ENCODE measurements at regions not wholly inside any gene's neighbourhood (a gene's known extent, or its start where the extent isn't known, plus 50 kb on each side); places are given as distances from the start of the nearest gene placed in this dataset.

GRCh38 chr18:67068608-67069007 lies 447.9 kb downstream of the DSEL start:
- TF ChIP-seq CTCF (IDR thresholded peaks at IDR 0.05) (no peak), EZH2phosphoT487 (IDR thresholded peaks at IDR 0.05) (no peak), EZH2 (IDR thresholded peaks at IDR 0.05) (no peak)
